B cell (primary cell): ENCODE measurements at regions not wholly inside any gene's neighbourhood (a gene's known extent, or its start where the extent isn't known, plus 50 kb on each side); places are given as distances from the start of the nearest gene placed in this dataset.

Source experiments
- ATAC-seq: fragments of 200-7000 bp; cut with Tn5 transposase; one replicate; pipeline ENCODE4 v1.10.0; 2021; ENCODE audit warnings: low read depth, mild to moderate bottlenecking, moderate number of reproducible peaks, moderate library complexity
- CTCF ChIA-PET: fragments of 350-600 bp; sonication (Branson Sonifier 250); formaldehyde crosslinking; loops from one replicate; lab custom pipeline; 2021; ENCODE audit warnings: antibody characterized with exemption, inconsistent platforms; lab: Charles Lee
- POLR2A ChIA-PET: fragments of 350-600 bp; sonication (Branson Sonifier 250); formaldehyde crosslinking; loops from one replicate; lab custom pipeline; 2021; ENCODE audit warnings: antibody characterized with exemption; lab: Charles Lee
- DNase-seq: peaks from one replicate; pipeline ENCODE4 v3.0.0; 2013
- H2AFZ ChIP-seq: 2 replicates; pipeline ENCODE4 v1.6.1; 2012; ENCODE audit warnings: mild to moderate bottlenecking, low read depth, low read length; ENCODE audit not compliant: insufficient read depth, poor library complexity, severe bottlenecking
- H3K27ac ChIP-seq, 2 donors: 1 replicate in 1 of 2; 2 replicates in 1 of 2; pipeline ENCODE4 v1.5.1; 2012 to 2013; ENCODE audit warnings: low read length in 2 of 2, mild to moderate bottlenecking in 2 of 2, moderate library complexity in 1 of 2
- H3K27me3 ChIP-seq, 4 experiments: fragments of 200-600 bp in 1 of 4; sonication (generic) in 1 of 4; replicated peaks in 1 of 4; 1 replicate in 2 of 4; 2 replicates in 2 of 4; pipeline versions ENCODE4 v1.6.1 to v1.7.0; 2013 to 2016; ENCODE audit warnings: low read length in 3 of 4, mild to moderate bottlenecking in 2 of 4, mixed read lengths in 1 of 4, moderate library complexity in 1 of 4; ENCODE audit not compliant: insufficient read depth in 4 of 4, control insufficient read depth in 3 of 4; ENCODE audit errors: control extremely low read depth in 1 of 4
- H3K36me3 ChIP-seq, 2 experiments: replicated peaks in 1 of 2; 1 replicate in 1 of 2; 2 replicates in 1 of 2; pipeline versions ENCODE4 v1.6.1 to v1.7.1; 2013; ENCODE audit warnings: low read length in 1 of 2; ENCODE audit not compliant: insufficient read depth in 2 of 2, control insufficient read depth in 1 of 2; ENCODE audit errors: control extremely low read depth in 1 of 2, extremely low read depth in 1 of 2
- H3K4me1 ChIP-seq, 2 donors: fragments of 200-600 bp in 1 of 2; sonication (generic) in 1 of 2; 1 replicate in 1 of 2; 2 replicates in 1 of 2; pipeline versions ENCODE4 v1.5.1 to v1.6.1; 2013 to 2017; ENCODE audit warnings: low read length in 2 of 2; ENCODE audit not compliant: control insufficient read depth in 2 of 2, insufficient read depth in 2 of 2
- H3K4me2 ChIP-seq: replicated peaks from 2 replicates; pipeline ENCODE3; 2012; ENCODE audit warnings: mild to moderate bottlenecking, low read depth, low read length; ENCODE audit not compliant: poor library complexity, severe bottlenecking
- H3K4me3 ChIP-seq, 5 experiments: fragments of 200-600 bp in 1 of 5; sonication (generic) in 1 of 5; 1 replicate in 3 of 5; 2 replicates in 2 of 5; pipeline versions ENCODE4 v1.5.1 to v1.7.0; 2011 to 2016; ENCODE audit warnings: low read length in 4 of 5, mild to moderate bottlenecking in 4 of 5, low read depth in 2 of 5, control low read depth in 1 of 5, moderate library complexity in 1 of 5; ENCODE audit not compliant: insufficient read depth in 1 of 5; ENCODE audit errors: control extremely low read depth in 1 of 5, extremely low read depth in 1 of 5
- H3K79me2 ChIP-seq: fragments of 200-600 bp; sonication (generic); one replicate; pipeline ENCODE4 v1.6.0; 2016; ENCODE audit warnings: low read length; ENCODE audit not compliant: control insufficient read depth, insufficient read depth
- H3K9ac ChIP-seq: fragments of 200-600 bp; sonication (generic); 2 replicates; pipeline ENCODE4 v1.6.1; 2017; ENCODE audit warnings: mild to moderate bottlenecking, low read length, moderate library complexity
- H3K9me3 ChIP-seq, 3 donors: one replicate each; pipeline versions ENCODE4 v1.6.1 to v1.7.1; 2013; ENCODE audit warnings: low read length in 2 of 3; ENCODE audit not compliant: control insufficient read depth in 2 of 3, insufficient read depth in 1 of 3; ENCODE audit errors: control extremely low read depth in 1 of 3
- H4K20me1 ChIP-seq: 2 replicates; pipeline ENCODE4 v1.6.0; 2012; ENCODE audit warnings: mild to moderate bottlenecking, low read length; ENCODE audit not compliant: insufficient read depth, control insufficient read depth, poor library complexity, severe bottlenecking
- H3K27ac Mint-ChIP-seq: one replicate; pipeline ENCODE4 v1.8.0; 2021; ENCODE audit warnings: mixed read lengths
- H3K27me3 Mint-ChIP-seq: one replicate; pipeline ENCODE4 v1.8.0; 2021; ENCODE audit warnings: mixed read lengths
- H3K4me1 Mint-ChIP-seq: one replicate; pipeline ENCODE4 v1.8.0; 2021; ENCODE audit warnings: mixed read lengths
- H3K4me3 Mint-ChIP-seq: one replicate; pipeline ENCODE4 v1.8.0; 2021; ENCODE audit warnings: mixed read lengths
- H3K9me3 Mint-ChIP-seq: one replicate; pipeline ENCODE4 v1.8.0; 2022; ENCODE audit warnings: mixed read lengths; ENCODE audit not compliant: insufficient read depth
- CTCF ChIP-seq: fragments of 200-600 bp; IDR thresholded peaks from one replicate; pipeline ENCODE4 v1.8.0; 2022; ENCODE audit warnings: antibody characterized with exemption, mild to moderate bottlenecking
- EZH2 ChIP-seq: IDR thresholded peaks from 2 replicates; pipeline ENCODE4 v1.6.1; 2012; ENCODE audit warnings: borderline replicate concordance, low read depth, mild to moderate bottlenecking, moderate library complexity, low read length; ENCODE audit not compliant: insufficient read depth, poor library complexity, severe bottlenecking
- WGBS: methylation state at CpG from one replicate; pipeline ENCODE4 v1.1.5; 2013; ENCODE audit warnings: missing lambda C conversion rate; ENCODE audit not compliant: insufficient coverage; 5-methylcytosine and 5-hydroxymethylcytosine counted together
- intact Hi-C: fragments of 100-400 bp; cut with micrococcal nuclease; formaldehyde crosslinking; loops from one replicate; pipeline ENCODE4 v1.10.0; 2022

GRCh38 chr13:60679928-60680694 is 283.1 kb downstream of the TDRD3 start:
- no peaks in the 10 kb centered on the region for H3K9me3 Mint-ChIP-seq
- no peak overlapping the region for H3K4me3 ChIP-seq
- H3K27me3 Mint-ChIP-seq, result no peaks in the 10 kb centered on the region
- no peaks in the 10 kb centered on the region for H3K4me1 ChIP-seq
- no peak overlapping the region for H3K27ac ChIP-seq
- CTCF ChIA-PET, result no interaction called here
- WGBS, result 50% methylated on average over 2 of the region's 5 CpGs
- H3K4me1 Mint-ChIP-seq, result no peaks in the 10 kb centered on the region
- no peaks in the 10 kb centered on the region for H4K20me1 ChIP-seq
- H3K79me2 ChIP-seq, result no peaks in the 10 kb centered on the region
- no peaks in the 10 kb centered on the region for H3K27me3 ChIP-seq
- ATAC-seq, result no peak
- DNase-seq, result no peak
- no peak overlapping the region for H3K4me3 Mint-ChIP-seq
- H3K36me3 ChIP-seq, result no peaks in the 10 kb centered on the region
- intact Hi-C loops, result no loop called here
- POLR2A ChIA-PET, result no interaction called here
- no peak for TF ChIP-seq EZH2
- TF ChIP-seq CTCF, result no peak
- no peak overlapping the region for H3K4me2 ChIP-seq
- no peak overlapping the region for H2AFZ ChIP-seq
- no peak overlapping the region for H3K9ac ChIP-seq
- H3K9me3 ChIP-seq, result no peaks in the 10 kb centered on the region
- H3K27ac Mint-ChIP-seq, result no peak overlapping the region

GRCh38 chr13:60679131-60679530 is 282.1 kb downstream of the TDRD3 start:
- CTCF ChIA-PET, result no interaction called here
- no peak for ATAC-seq
- H3K4me3 Mint-ChIP-seq, result no peak overlapping the region
- WGBS, result 100% methylated on average over 2 of the region's 4 CpGs
- no peak for DNase-seq
- no peaks in the 10 kb centered on the region for H3K4me1 ChIP-seq
- H3K9me3 Mint-ChIP-seq, result no peaks in the 10 kb centered on the region
- no peaks in the 10 kb centered on the region for H3K36me3 ChIP-seq
- H3K27ac Mint-ChIP-seq, result no peak overlapping the region
- H3K27me3 Mint-ChIP-seq, result no peaks in the 10 kb centered on the region
- H3K4me2 ChIP-seq, result no peak overlapping the region
- H2AFZ ChIP-seq, result no peak overlapping the region
- no peaks in the 10 kb centered on the region for H3K4me1 Mint-ChIP-seq
- intact Hi-C loops, result no loop called here
- no peaks in the 10 kb centered on the region for H3K79me2 ChIP-seq
- no peaks in the 10 kb centered on the region for H4K20me1 ChIP-seq
- POLR2A ChIA-PET, result no interaction called here
- no peaks in the 10 kb centered on the region for H3K9me3 ChIP-seq
- H3K27ac ChIP-seq, result no peak overlapping the region
- no peak overlapping the region for H3K4me3 ChIP-seq
- TF ChIP-seq EZH2 (no peak), CTCF (no peak)
- no peak overlapping the region for H3K9ac ChIP-seq
- H3K27me3 ChIP-seq, result no peaks in the 10 kb centered on the region
